ENCODE measurements at regions not wholly inside any gene's neighbourhood (a gene's known extent, or its start where the extent isn't known, plus 50 kb on each side); places are given as distances from the start of the nearest gene placed in this dataset.

DNA sequence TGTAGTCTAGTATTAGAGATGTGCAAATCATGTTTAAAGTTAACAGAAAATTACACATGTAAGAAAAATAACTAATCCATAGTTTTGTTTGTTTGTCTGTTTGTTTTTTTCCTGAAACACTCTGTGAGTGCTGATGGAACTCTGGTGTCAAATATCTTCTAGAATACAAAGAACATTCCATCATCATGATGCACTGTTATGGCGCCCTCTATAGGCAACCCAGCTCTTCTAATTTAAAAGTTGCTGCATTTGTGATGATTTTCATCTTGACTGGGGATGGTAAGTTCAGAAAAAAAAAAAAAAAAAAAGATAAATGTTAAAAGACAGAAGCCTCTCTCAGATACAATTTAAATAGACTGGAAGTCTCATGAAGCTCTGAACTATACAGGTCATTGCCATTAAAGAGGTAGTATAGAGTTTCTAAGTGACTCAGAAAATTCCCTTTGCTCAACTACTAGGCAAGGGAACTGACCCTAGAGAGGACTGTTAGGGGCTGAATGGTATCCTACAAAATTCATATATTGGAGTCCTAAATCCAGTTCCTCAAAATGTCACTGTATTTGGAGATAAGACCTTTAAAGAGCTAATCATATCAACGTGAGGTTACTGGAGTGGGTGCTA is 597.2 kb upstream of the ANO3 start:
- no peak for TF ChIP-seq EZH2 (IDR thresholded peaks at IDR 0.05; ENCODE audit: borderline replicate concordance, low read depth, low read length, severe bottlenecking)
- TF ChIP-seq, protein P1, sequence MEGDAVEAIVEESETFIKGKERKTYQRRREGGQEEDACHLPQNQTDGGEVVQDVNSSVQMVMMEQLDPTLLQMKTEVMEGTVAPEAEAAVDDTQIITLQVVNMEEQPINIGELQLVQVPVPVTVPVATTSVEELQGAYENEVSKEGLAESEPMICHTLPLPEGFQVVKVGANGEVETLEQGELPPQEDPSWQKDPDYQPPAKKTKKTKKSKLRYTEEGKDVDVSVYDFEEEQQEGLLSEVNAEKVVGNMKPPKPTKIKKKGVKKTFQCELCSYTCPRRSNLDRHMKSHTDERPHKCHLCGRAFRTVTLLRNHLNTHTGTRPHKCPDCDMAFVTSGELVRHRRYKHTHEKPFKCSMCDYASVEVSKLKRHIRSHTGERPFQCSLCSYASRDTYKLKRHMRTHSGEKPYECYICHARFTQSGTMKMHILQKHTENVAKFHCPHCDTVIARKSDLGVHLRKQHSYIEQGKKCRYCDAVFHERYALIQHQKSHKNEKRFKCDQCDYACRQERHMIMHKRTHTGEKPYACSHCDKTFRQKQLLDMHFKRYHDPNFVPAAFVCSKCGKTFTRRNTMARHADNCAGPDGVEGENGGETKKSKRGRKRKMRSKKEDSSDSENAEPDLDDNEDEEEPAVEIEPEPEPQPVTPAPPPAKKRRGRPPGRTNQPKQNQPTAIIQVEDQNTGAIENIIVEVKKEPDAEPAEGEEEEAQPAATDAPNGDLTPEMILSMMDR (IDR thresholded peaks at IDR 0.05; ENCODE audit: borderline replicate concordance, extremely low read depth, low read length, poor library complexity, severe bottlenecking) = peak; percentile 26

Measured in DND-41 (cell line).